ENCODE measurements at regions not wholly inside any gene's neighbourhood (a gene's known extent, or its start where the extent isn't known, plus 50 kb on each side); places are given as distances from the start of the nearest gene placed in this dataset.
"Not testable (repeated sequence)": the region's sequence is repeated elsewhere in the genome, so short reads cannot be mapped to it uniquely, and the experiment has no call there.

DNA sequence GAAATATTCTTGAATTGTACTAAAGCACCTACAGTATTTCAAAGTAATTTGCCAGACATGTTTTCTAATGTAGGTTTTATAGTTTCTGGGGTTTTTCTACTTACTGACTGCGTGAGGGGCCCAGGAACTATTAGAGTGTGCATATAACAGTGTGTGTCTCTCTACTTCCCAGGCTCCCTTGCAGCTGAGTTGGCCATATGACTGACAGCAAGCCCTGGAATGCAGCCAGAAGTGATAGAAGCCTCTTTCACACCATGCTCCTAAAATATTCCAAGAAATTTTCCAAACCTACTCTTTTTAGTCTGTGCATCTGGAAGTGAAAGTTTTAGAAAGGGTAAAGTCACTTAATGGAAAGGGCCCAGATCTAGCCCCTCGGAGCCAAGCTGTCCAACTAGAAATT lies 96.7 kb upstream of the SLC7A11 start:
- Histone ChIP-seq H4K20me1 (ENCODE audit: insufficient read depth, low read length, poor library complexity, severe bottlenecking) (no peaks in the 10 kb centered on the region), H2AFZ (ENCODE audit: low read length) (no peak overlapping the region), H3K9me2 (replicated peaks; ENCODE audit: low read depth, low read length) (no peaks in the 10 kb centered on the region), H3K36me3 (ENCODE audit: insufficient read depth, low read length) (no peaks in the 10 kb centered on the region), H3K79me2 (ENCODE audit: insufficient read depth, low read length) (no peaks in the 10 kb centered on the region), H3K27me3 (ENCODE audit: insufficient read depth, low read length, poor library complexity, severe bottlenecking) (no peaks in the 10 kb centered on the region), H3K9me3 (ENCODE audit: insufficient read depth, low read depth, low read length) (no peaks in the 10 kb centered on the region), H3K4me2 (ENCODE audit: low read depth, low read length, poor library complexity, severe bottlenecking) (no peak overlapping the region), H3K4me3 (ENCODE audit: low read length, poor library complexity, severe bottlenecking) (no peak overlapping the region), H3K9ac (ENCODE audit: low read depth, low read length, poor library complexity, severe bottlenecking) (no peak overlapping the region), H3K4me1 (ENCODE audit: insufficient read depth, low read length, poor library complexity, severe bottlenecking) (peaks cover 31% of the 10 kb centered on the region), H3F3A (ENCODE audit: low read depth) (peaks cover 4% of the 10 kb centered on the region; the same call in 1 of the 2 replicates)
- TF ChIP-seq, protein P1, sequence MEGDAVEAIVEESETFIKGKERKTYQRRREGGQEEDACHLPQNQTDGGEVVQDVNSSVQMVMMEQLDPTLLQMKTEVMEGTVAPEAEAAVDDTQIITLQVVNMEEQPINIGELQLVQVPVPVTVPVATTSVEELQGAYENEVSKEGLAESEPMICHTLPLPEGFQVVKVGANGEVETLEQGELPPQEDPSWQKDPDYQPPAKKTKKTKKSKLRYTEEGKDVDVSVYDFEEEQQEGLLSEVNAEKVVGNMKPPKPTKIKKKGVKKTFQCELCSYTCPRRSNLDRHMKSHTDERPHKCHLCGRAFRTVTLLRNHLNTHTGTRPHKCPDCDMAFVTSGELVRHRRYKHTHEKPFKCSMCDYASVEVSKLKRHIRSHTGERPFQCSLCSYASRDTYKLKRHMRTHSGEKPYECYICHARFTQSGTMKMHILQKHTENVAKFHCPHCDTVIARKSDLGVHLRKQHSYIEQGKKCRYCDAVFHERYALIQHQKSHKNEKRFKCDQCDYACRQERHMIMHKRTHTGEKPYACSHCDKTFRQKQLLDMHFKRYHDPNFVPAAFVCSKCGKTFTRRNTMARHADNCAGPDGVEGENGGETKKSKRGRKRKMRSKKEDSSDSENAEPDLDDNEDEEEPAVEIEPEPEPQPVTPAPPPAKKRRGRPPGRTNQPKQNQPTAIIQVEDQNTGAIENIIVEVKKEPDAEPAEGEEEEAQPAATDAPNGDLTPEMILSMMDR (conservative IDR thresholded peaks at IDR 0.05; ENCODE audit: low read length) = no peak
- no peak for TF ChIP-seq EZH2phosphoT487 (IDR thresholded peaks at IDR 0.05; ENCODE audit: borderline replicate concordance)

DNA sequence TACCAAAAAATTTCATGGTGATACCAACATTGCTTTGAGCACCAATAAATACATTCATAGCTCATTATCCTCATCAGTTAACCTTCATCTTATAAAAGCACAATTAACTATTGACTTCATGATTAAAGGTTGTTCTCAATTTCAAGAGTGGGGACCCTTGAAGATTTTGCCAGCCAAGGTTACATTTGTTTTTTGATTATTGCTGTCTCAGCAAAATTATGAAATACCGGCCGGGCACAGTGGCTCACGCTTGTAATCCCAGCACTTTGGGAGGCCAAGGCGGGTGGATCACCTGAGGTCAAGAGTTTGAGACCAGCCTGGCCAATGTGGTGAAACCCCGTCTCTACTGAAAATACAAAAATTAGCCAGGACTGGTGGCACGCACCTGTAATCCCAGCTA lies 96.1 kb upstream of the SLC7A11 start:
- not testable (repeated sequence) for H3K36me3 ChIP-seq (ENCODE audit: insufficient read depth, low read length); H3F3A ChIP-seq (ENCODE audit: low read depth); H3K4me3 ChIP-seq (ENCODE audit: low read length, poor library complexity, severe bottlenecking); H2AFZ ChIP-seq (ENCODE audit: low read length); H3K4me2 ChIP-seq (ENCODE audit: low read depth, low read length, poor library complexity, severe bottlenecking); H4K20me1 ChIP-seq (ENCODE audit: insufficient read depth, low read length, poor library complexity, severe bottlenecking); H3K9me3 ChIP-seq (ENCODE audit: insufficient read depth, low read depth, low read length); H3K79me2 ChIP-seq (ENCODE audit: insufficient read depth, low read length); H3K27me3 ChIP-seq (ENCODE audit: insufficient read depth, low read length, poor library complexity, severe bottlenecking); H3K9ac ChIP-seq (ENCODE audit: low read depth, low read length, poor library complexity, severe bottlenecking); H3K9me2 ChIP-seq (replicated peaks; ENCODE audit: low read depth, low read length)
- H3K4me1 ChIP-seq (ENCODE audit: insufficient read depth, low read length, poor library complexity, severe bottlenecking) = peaks cover 25% of the 10 kb centered on the region

DNA sequence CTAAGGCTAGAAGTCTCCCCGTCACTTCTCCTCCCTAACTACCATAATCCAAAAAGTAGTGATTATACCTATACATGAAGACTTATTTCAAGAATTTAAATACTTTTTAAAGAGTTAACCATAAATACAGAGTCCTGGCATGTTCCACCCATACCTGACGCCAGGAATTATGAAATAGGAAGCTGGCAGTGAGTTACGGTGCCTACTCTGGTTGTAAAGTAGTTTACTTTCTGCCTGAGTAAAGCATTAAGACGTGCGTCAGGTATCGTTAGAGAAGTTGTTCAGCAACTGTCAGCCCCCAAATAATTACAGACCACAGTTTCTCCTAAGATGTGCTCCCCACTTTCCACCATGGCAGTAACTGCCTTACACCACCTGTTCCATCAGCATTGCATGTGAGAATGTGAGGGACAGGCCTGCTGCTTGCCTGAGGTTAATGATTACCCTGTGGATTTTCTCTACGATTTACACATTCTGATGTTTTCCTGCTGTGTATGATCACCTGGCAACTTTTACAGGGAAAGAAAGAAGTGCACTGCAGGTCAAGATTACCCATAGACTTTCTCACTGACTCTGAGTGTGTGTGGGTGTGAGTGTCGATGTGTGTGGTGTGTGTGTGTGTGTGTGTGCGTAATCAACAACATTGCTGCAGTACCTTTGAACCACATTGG lies 92.3 kb upstream of the SLC7A11 start:
- no peaks in the 10 kb centered on the region for H3K36me3 ChIP-seq (ENCODE audit: insufficient read depth, low read length)
- TF ChIP-seq EZH2phosphoT487 (IDR thresholded peaks at IDR 0.05; ENCODE audit: borderline replicate concordance) = no peak
- TF ChIP-seq, protein P1 (conservative IDR thresholded peaks at IDR 0.05; ENCODE audit: low read length) = no peak
- H3F3A ChIP-seq (ENCODE audit: low read depth) = no peaks in the 10 kb centered on the region
- no peaks in the 10 kb centered on the region; the same call in 1 of the 2 replicates for H3K9me3 ChIP-seq (ENCODE audit: insufficient read depth, low read depth, low read length)
- H3K9ac ChIP-seq (ENCODE audit: low read depth, low read length, poor library complexity, severe bottlenecking) = no peak overlapping the region
- no peaks in the 10 kb centered on the region for H4K20me1 ChIP-seq (ENCODE audit: insufficient read depth, low read length, poor library complexity, severe bottlenecking)
- H3K4me3 ChIP-seq (ENCODE audit: low read length, poor library complexity, severe bottlenecking) = no peak overlapping the region
- no peaks in the 10 kb centered on the region for H3K4me1 ChIP-seq (ENCODE audit: insufficient read depth, low read length, poor library complexity, severe bottlenecking)
- no peaks in the 10 kb centered on the region for H3K9me2 ChIP-seq (replicated peaks; ENCODE audit: low read depth, low read length)
- no peaks in the 10 kb centered on the region for H3K79me2 ChIP-seq (ENCODE audit: insufficient read depth, low read length)
- no peak overlapping the region for H3K4me2 ChIP-seq (ENCODE audit: low read depth, low read length, poor library complexity, severe bottlenecking)
- no peaks in the 10 kb centered on the region for H3K27me3 ChIP-seq (ENCODE audit: insufficient read depth, low read length, poor library complexity, severe bottlenecking)
- H2AFZ ChIP-seq (ENCODE audit: low read length) = no peak overlapping the region

DNA sequence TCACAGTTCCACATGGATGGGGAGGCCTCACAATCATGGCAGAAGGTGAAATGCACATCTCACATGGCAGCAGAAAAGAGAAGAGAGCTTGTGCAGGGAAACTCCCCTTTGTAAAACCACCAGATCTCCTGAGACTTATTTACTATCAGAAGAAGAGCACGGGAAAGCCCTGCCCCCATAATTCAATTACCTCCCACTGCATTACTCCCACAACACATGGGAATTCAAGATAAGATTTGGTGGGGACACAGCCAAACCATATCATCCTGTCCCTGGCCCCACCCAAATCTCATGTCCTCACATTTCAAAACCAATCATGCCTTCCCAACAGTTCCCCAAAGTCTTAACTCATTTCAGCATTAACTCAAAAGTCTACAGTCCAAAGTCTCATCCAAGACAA lies 90.3 kb upstream of the SLC7A11 start:
- H3K4me1 ChIP-seq (ENCODE audit: insufficient read depth, low read length, poor library complexity, severe bottlenecking); H3K4me2 ChIP-seq (ENCODE audit: low read depth, low read length, poor library complexity, severe bottlenecking); H3K9me3 ChIP-seq (ENCODE audit: insufficient read depth, low read depth, low read length); H4K20me1 ChIP-seq (ENCODE audit: insufficient read depth, low read length, poor library complexity, severe bottlenecking); H3K4me3 ChIP-seq (ENCODE audit: low read length, poor library complexity, severe bottlenecking); H3K9me2 ChIP-seq (replicated peaks; ENCODE audit: low read depth, low read length); H3K27me3 ChIP-seq (ENCODE audit: insufficient read depth, low read length, poor library complexity, severe bottlenecking); H3K79me2 ChIP-seq (ENCODE audit: insufficient read depth, low read length); H3F3A ChIP-seq (ENCODE audit: low read depth); H3K9ac ChIP-seq (ENCODE audit: low read depth, low read length, poor library complexity, severe bottlenecking); H2AFZ ChIP-seq (ENCODE audit: low read length); H3K36me3 ChIP-seq (ENCODE audit: insufficient read depth, low read length): not testable (repeated sequence)
